ENCODE measurements at regions not wholly inside any gene's neighbourhood (a gene's known extent, or its start where the extent isn't known, plus 50 kb on each side); places are given as distances from the start of the nearest gene placed in this dataset.

DNA sequence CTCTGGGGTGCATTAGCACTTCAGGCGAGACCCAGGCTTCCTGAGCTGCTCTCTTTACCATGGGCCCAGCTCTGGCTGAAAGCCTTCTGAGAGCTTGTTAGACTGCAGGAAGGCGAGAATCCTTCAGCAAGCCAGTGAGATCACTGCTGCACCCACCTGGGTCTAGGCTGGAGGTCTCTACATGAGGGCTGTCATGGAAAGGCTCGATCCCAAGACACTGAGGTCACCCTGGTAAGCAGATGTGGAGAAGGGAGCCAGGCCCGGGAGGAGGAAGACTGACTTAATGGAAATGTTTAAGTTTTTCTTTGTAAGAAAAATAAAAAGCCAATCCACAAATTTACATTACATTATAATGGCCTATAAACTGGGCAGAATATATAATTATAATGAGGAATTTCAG, 684.5 kb downstream of the TNS3 start:
- H3K9ac ChIP-seq = no peak overlapping the region
- H2AFZ ChIP-seq (ENCODE audit: low read depth) = no peak overlapping the region
- H3K4me2 ChIP-seq = no peak overlapping the region
- TF ChIP-seq, protein P1, sequence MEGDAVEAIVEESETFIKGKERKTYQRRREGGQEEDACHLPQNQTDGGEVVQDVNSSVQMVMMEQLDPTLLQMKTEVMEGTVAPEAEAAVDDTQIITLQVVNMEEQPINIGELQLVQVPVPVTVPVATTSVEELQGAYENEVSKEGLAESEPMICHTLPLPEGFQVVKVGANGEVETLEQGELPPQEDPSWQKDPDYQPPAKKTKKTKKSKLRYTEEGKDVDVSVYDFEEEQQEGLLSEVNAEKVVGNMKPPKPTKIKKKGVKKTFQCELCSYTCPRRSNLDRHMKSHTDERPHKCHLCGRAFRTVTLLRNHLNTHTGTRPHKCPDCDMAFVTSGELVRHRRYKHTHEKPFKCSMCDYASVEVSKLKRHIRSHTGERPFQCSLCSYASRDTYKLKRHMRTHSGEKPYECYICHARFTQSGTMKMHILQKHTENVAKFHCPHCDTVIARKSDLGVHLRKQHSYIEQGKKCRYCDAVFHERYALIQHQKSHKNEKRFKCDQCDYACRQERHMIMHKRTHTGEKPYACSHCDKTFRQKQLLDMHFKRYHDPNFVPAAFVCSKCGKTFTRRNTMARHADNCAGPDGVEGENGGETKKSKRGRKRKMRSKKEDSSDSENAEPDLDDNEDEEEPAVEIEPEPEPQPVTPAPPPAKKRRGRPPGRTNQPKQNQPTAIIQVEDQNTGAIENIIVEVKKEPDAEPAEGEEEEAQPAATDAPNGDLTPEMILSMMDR (conservative IDR thresholded peaks at IDR 0.05; ENCODE audit: low read depth, low read length) = no peak
- no peaks in the 10 kb centered on the region for H4K20me1 ChIP-seq (ENCODE audit: insufficient read depth)
- H3K27me3 ChIP-seq (ENCODE audit: insufficient read depth, low read depth) = no peaks in the 10 kb centered on the region
- H3K4me1 ChIP-seq (ENCODE audit: low read depth, poor library complexity, severe bottlenecking) = no peaks in the 10 kb centered on the region
- H3K36me3 ChIP-seq (ENCODE audit: insufficient read depth) = no peaks in the 10 kb centered on the region
- no peak overlapping the region for H3K4me3 ChIP-seq (IDR thresholded peaks at IDR 0.05; ENCODE audit: insufficient read depth, low read depth, low read length)
- no peaks in the 10 kb centered on the region for H3K79me2 ChIP-seq (ENCODE audit: insufficient read depth, low read depth)
- no peak overlapping the region for H3K27ac ChIP-seq

DNA sequence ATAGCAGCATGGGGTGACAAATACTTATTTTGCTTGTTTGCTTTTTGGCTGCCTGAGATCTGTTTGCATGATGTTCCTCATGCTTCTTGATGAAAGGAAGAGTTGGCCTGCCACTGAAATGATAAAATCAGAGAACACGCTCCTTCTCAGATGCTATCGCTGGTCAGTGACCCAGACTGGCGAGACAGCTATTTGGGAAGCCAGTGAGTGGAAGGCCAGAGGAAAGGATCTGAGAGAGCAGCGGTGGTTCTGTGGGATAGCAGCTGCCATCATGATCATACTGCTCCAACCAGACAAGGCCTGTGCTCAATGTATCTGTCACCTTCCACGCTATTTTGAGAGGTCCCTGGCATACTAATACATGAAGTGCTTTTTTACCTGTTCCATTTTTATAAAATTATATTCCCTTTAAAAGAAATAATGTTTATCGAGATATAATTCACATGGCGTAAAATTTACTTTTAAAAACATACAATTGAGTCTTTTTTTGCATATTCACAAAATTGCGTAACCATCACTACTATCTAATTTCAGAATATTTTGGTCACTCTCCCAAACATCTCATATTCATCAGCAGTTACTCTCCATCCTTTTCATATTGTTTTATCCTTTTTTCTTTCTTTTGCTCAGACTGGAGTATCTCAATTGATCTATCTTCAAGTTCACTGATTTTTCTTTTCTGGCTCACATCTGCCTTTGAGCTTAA, 695.1 kb downstream of the TNS3 start:
- no peaks in the 10 kb centered on the region for H3K27me3 ChIP-seq (ENCODE audit: insufficient read depth, low read depth)
- no peak overlapping the region for H2AFZ ChIP-seq (ENCODE audit: low read depth)
- TF ChIP-seq, protein P1 (conservative IDR thresholded peaks at IDR 0.05; ENCODE audit: low read depth, low read length) = no peak
- H3K27ac ChIP-seq = no peak overlapping the region
- no peaks in the 10 kb centered on the region for H3K36me3 ChIP-seq (ENCODE audit: insufficient read depth)
- no peaks in the 10 kb centered on the region for H3K79me2 ChIP-seq (ENCODE audit: insufficient read depth, low read depth)
- no peak overlapping the region for H3K4me2 ChIP-seq
- H3K4me3 ChIP-seq (IDR thresholded peaks at IDR 0.05; ENCODE audit: insufficient read depth, low read depth, low read length) = no peak overlapping the region
- no peaks in the 10 kb centered on the region for H3K4me1 ChIP-seq (ENCODE audit: low read depth, poor library complexity, severe bottlenecking)
- no peaks in the 10 kb centered on the region for H4K20me1 ChIP-seq (ENCODE audit: insufficient read depth)
- no peak overlapping the region for H3K9ac ChIP-seq

DNA sequence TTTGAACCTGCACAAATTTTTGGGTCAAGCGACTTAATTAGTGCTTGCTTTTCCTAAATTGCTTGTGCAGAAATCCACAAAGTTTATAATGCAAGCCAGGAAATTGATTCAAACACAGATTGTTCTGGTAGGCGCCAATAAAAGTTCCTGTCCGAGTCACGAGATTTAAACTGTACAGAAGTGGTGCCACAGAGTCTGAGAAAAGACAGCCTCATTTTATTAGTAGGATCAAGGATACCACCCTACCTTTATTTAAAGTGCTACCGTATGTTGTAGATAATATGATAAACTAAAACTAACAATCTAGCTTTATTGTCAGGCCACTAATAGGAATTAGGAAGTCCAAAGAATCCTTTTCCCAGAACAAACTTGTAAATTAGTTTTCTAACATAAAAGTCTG, 696.7 kb downstream of the TNS3 start:
- Histone ChIP-seq H3K9ac (no peak overlapping the region), H3K4me1 (ENCODE audit: low read depth, poor library complexity, severe bottlenecking) (no peaks in the 10 kb centered on the region), H3K36me3 (ENCODE audit: insufficient read depth) (no peaks in the 10 kb centered on the region), H3K4me2 (no peak overlapping the region), H3K27me3 (ENCODE audit: insufficient read depth, low read depth) (no peaks in the 10 kb centered on the region), H3K79me2 (ENCODE audit: insufficient read depth, low read depth) (no peaks in the 10 kb centered on the region), H3K4me3 (IDR thresholded peaks at IDR 0.05; ENCODE audit: insufficient read depth, low read depth, low read length) (no peak overlapping the region), H4K20me1 (ENCODE audit: insufficient read depth) (no peaks in the 10 kb centered on the region), H3K27ac (no peak overlapping the region), H2AFZ (ENCODE audit: low read depth) (no peak overlapping the region)
- TF ChIP-seq, protein P1 (conservative IDR thresholded peaks at IDR 0.05; ENCODE audit: low read depth, low read length) = no peak

DNA sequence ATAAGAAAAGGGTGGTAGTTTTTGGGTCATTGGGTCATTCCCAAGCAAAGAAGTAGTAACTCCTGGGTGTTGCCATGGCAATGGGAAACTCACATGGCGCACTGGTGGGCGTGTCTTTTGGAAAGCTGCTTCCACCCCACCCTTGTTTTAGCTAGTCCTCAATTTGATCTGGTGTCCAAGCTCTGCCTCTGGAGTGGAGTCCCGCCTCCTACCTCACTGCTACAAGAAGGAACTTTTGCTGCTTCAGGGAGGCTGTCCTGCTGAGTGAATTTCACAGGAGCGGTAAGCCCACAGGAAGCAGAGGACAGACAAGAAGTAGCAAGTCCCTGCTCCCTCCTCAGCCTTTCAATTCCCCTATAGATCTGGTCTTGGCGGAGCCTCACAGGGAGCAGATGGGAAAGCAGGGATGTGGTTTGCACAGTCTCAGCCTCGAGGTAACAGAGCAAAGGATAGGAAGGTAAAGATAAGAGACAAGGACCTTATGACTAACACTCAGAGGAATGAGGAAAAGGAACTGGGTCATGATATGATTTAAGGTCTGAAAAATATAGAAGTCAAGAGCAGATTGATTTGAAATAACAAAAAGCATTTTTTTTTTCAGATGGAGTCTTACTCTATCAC, 700.3 kb downstream of the TNS3 start:
- H3K27ac ChIP-seq = no peak overlapping the region
- no peak overlapping the region for H3K4me3 ChIP-seq (IDR thresholded peaks at IDR 0.05; ENCODE audit: insufficient read depth, low read depth, low read length)
- no peak overlapping the region for H2AFZ ChIP-seq (ENCODE audit: low read depth)
- H3K27me3 ChIP-seq (ENCODE audit: insufficient read depth, low read depth) = no peaks in the 10 kb centered on the region
- H3K79me2 ChIP-seq (ENCODE audit: insufficient read depth, low read depth) = no peaks in the 10 kb centered on the region
- H3K9ac ChIP-seq = no peak overlapping the region
- TF ChIP-seq, protein P1 (conservative IDR thresholded peaks at IDR 0.05; ENCODE audit: low read depth, low read length) = no peak
- no peak overlapping the region for H3K4me2 ChIP-seq
- no peaks in the 10 kb centered on the region for H3K36me3 ChIP-seq (ENCODE audit: insufficient read depth)
- H4K20me1 ChIP-seq (ENCODE audit: insufficient read depth) = no peaks in the 10 kb centered on the region
- H3K4me1 ChIP-seq (ENCODE audit: low read depth, poor library complexity, severe bottlenecking) = no peaks in the 10 kb centered on the region
